NB4 (cell line): ENCODE measurements at regions not wholly inside any gene's neighbourhood (a gene's known extent, or its start where the extent isn't known, plus 50 kb on each side); places are given as distances from the start of the nearest gene placed in this dataset.

Source experiments
- MYC ChIP-seq: IDR thresholded peaks from 2 replicates; pipeline ENCODE4 v1.6.1; 2011; ENCODE audit warnings: low read depth, low read length
- POLR2A ChIP-seq: IDR thresholded peaks from 2 replicates; pipeline ENCODE4 v1.6.1; 2011; ENCODE audit warnings: mild to moderate bottlenecking; ENCODE audit not compliant: insufficient read length; ENCODE audit errors: extremely low read depth
- TF ChIP-seq, protein P1 (sequence below): IDR thresholded peaks from one replicate; pipeline ENCODE4 v1.5.1; 2012; ENCODE audit warnings: low read depth, low read length
- TF ChIP-seq, protein P2 (sequence below): IDR thresholded peaks from 2 replicates; pipeline ENCODE4 v1.6.1; 2011; ENCODE audit warnings: low read depth, low read length

DNA sequence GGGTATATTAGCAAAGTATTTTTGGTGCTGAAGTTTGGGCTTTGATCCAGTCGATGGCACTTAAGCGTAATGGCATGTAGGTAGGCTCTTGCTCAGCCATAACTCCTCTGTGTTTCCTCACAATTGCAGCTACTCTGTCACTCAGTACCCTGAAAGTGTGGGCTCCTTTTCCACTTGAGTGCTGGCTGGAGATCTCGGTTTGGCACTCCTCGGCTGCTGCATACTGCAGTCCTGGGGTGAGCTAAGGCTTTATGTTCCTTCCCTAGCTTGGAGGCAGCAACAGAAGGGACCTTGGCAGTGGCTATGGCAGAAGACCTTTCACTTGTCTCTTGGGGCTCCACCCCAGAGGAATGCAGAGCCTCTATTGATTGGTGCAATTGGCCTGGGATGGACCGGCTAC, 106.7 kb upstream of the GRXCR1 start:
- TF ChIP-seq, protein P1, sequence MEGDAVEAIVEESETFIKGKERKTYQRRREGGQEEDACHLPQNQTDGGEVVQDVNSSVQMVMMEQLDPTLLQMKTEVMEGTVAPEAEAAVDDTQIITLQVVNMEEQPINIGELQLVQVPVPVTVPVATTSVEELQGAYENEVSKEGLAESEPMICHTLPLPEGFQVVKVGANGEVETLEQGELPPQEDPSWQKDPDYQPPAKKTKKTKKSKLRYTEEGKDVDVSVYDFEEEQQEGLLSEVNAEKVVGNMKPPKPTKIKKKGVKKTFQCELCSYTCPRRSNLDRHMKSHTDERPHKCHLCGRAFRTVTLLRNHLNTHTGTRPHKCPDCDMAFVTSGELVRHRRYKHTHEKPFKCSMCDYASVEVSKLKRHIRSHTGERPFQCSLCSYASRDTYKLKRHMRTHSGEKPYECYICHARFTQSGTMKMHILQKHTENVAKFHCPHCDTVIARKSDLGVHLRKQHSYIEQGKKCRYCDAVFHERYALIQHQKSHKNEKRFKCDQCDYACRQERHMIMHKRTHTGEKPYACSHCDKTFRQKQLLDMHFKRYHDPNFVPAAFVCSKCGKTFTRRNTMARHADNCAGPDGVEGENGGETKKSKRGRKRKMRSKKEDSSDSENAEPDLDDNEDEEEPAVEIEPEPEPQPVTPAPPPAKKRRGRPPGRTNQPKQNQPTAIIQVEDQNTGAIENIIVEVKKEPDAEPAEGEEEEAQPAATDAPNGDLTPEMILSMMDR, result no peak
- TF ChIP-seq POLR2A (no peak), MYC (no peak)
- TF ChIP-seq, protein P2, sequence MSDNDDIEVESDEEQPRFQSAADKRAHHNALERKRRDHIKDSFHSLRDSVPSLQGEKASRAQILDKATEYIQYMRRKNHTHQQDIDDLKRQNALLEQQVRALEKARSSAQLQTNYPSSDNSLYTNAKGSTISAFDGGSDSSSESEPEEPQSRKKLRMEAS, result no peak
